ENCODE measurements at regions not wholly inside any gene's neighbourhood (a gene's known extent, or its start where the extent isn't known, plus 50 kb on each side); places are given as distances from the start of the nearest gene placed in this dataset.

GRCh38 chr12:105548626-105549025 lies 218.1 kb downstream of the C12orf75 start:
- no peak for TF ChIP-seq POLR2A (IDR thresholded peaks at IDR 0.05)
- TF ChIP-seq CTCF (IDR thresholded peaks at IDR 0.05), result no peak
- no peak for TF ChIP-seq POLR2AphosphoS5 (IDR thresholded peaks at IDR 0.05)
